GM03348 (cell line): ENCODE measurements at regions not wholly inside any gene's neighbourhood (a gene's known extent, or its start where the extent isn't known, plus 50 kb on each side); places are given as distances from the start of the nearest gene placed in this dataset.
A peak's percentile ranks its signal among the peaks of the same experiment; 100 is the strongest.

ENCODE experiments used
- DNase-seq: peaks from one replicate; pipeline ENCODE4 v3.0.0; 2012; ENCODE audit warnings: low spot score

GRCh38 chr6:148105695-148106094 is 236.9 kb upstream of the SASH1 start:
- no peak for DNase-seq

GRCh38 chr6:148107911-148108310 is 234.7 kb upstream of the SASH1 start:
- DNase-seq, result no peak

GRCh38 chr6:148109732-148110131 is 232.9 kb upstream of the SASH1 start:
- DNase-seq, result no peak

GRCh38 chr6:148110925-148111324 is 231.7 kb upstream of the SASH1 start:
- DNase-seq, result no peak

- no peak for DNase-seq
These were observed 229.8 kb upstream of the SASH1 start for GRCh38 chr6:148112851-148113319.

GRCh38 chr6:148116001-148116400 is 226.6 kb upstream of the SASH1 start:
- no peak for DNase-seq

GRCh38 chr6:148118244-148118643 is 224.4 kb upstream of the SASH1 start:
- DNase-seq, result no peak

- no peak for DNase-seq
These were observed 214.5 kb upstream of the SASH1 start for GRCh38 chr6:148128014-148128730.

- no peak for DNase-seq
These were observed 208.0 kb upstream of the SASH1 start for GRCh38 chr6:148134592-148134991.

GRCh38 chr6:148136586-148136985 is 206.1 kb upstream of the SASH1 start:
- DNase-seq, result no peak

- DNase-seq, result no peak
These were observed 205.0 kb upstream of the SASH1 start for GRCh38 chr6:148137652-148138051.

GRCh38 chr6:148138573-148138972 is 204.1 kb upstream of the SASH1 start:
- no peak for DNase-seq

GRCh38 chr6:148140772-148141557 is 201.7 kb upstream of the SASH1 start:
- DNase-seq, result no peak

GRCh38 chr6:148142821-148143220 is 199.8 kb upstream of the SASH1 start:
- no peak for DNase-seq

GRCh38 chr6:148143771-148144170 is 198.9 kb upstream of the SASH1 start:
- DNase-seq, result no peak

- DNase-seq, result peak; percentile 79
These were observed 197.6 kb upstream of the SASH1 start for GRCh38 chr6:148144917-148145521.

- no peak for DNase-seq
These were observed 195.7 kb upstream of the SASH1 start for GRCh38 chr6:148146717-148147462.

GRCh38 chr6:148147463-148147830 is 195.2 kb upstream of the SASH1 start:
- no peak for DNase-seq

GRCh38 chr6:148151896-148152643 is 190.6 kb upstream of the SASH1 start:
- no peak for DNase-seq

GRCh38 chr6:148154668-148155067 is 188.0 kb upstream of the SASH1 start:
- DNase-seq, result no peak

- DNase-seq, result no peak
These were observed 187.3 kb upstream of the SASH1 start for GRCh38 chr6:148155293-148155692.

GRCh38 chr6:148157841-148158240 is 184.8 kb upstream of the SASH1 start:
- DNase-seq, result no peak
